GM12878 (cell line): ENCODE measurements at regions not wholly inside any gene's neighbourhood (a gene's known extent, or its start where the extent isn't known, plus 50 kb on each side); places are given as distances from the start of the nearest gene placed in this dataset.

Experiments used
- ATAC-seq: fragments of 200-7000 bp; cut with Tn5 transposase; 3 replicates; pipeline ENCODE4 v1.9.1; 2020; ENCODE audit warnings: mild to moderate bottlenecking, moderate library complexity
- BruUV-seq: library from RNA; stranded (reverse); fragments of 400-500 nt; replicated peaks from 2 replicates; lab custom pipeline; 2021; lab: Mats Ljungman, UMichigan
- CTCF ChIA-PET: fragments of 300-600 bp; sonication (Branson Sonifier 250); formaldehyde crosslinking; extraction: SDS; loops from one replicate; lab custom pipeline; 2021; ENCODE audit warnings: inconsistent platforms; lab: Yijun Ruan, JAX
- POLR2A ChIA-PET: fragments of 350-600 bp; formaldehyde crosslinking; extraction: SDS; loops from one replicate; lab custom pipeline; 2021; ENCODE audit warnings: inconsistent platforms; lab: Charles Lee
- RAD21 ChIA-PET: fragments of 300-600 bp; sonication (Branson Sonifier 250); formaldehyde crosslinking; loops from one replicate; lab custom pipeline; 2023; ENCODE audit warnings: antibody characterized with exemption; ENCODE audit not compliant: unreplicated experiment; lab: Charles Lee
- SMC1A ChIA-PET: fragments of 300-600 bp; sonication (Branson Sonifier 250); formaldehyde crosslinking; loops from one replicate; lab custom pipeline; 2023; ENCODE audit not compliant: unreplicated experiment, uncharacterized antibody; lab: Charles Lee
- DNase-seq: peaks from one replicate; pipeline ENCODE4 v3.0.0-alpha.2; 2011; ENCODE audit warnings: low read depth, low spot score
- FAIRE-seq: peaks from 3 replicates; lab custom pipeline; 2011; peaks lifted over from hg19 to GRCh38; lab: Jason Lieb, UNC
- H2AFZ ChIP-seq: 2 replicates; pipeline ENCODE4 v1.6.0; 2011; ENCODE audit warnings: low read depth, low read length, control low read depth; ENCODE audit not compliant: control insufficient read depth
- H3K27ac ChIP-seq: 2 replicates; pipeline ENCODE4 v1.5.1; 2011; ENCODE audit warnings: control low read depth; ENCODE audit not compliant: control insufficient read depth, insufficient read depth
- H3K27me3 ChIP-seq, 2 experiments: replicated peaks in 1 of 2; 2 replicates each; pipeline versions ENCODE4 v1.6.0 to v1.6.1; 2011; ENCODE audit warnings: low read length in 1 of 2; ENCODE audit not compliant: control insufficient read depth in 2 of 2, insufficient read depth in 2 of 2
- H3K36me3 ChIP-seq, 2 experiments: 2 replicates each; pipeline ENCODE4 v1.5.1; 2011; ENCODE audit warnings: low read length in 1 of 2; ENCODE audit not compliant: control insufficient read depth in 2 of 2, insufficient read depth in 2 of 2
- H3K4me1 ChIP-seq: 2 replicates; pipeline ENCODE4 v1.6.1; 2011; ENCODE audit warnings: mild to moderate bottlenecking, low read length, moderate library complexity, mixed read lengths; ENCODE audit not compliant: control insufficient read depth, insufficient read depth
- H3K4me2 ChIP-seq: 2 replicates; pipeline ENCODE4 v1.6.0; 2011; ENCODE audit warnings: control low read depth; ENCODE audit not compliant: control insufficient read depth, insufficient read depth
- H3K4me3 ChIP-seq: fragments of 200-600 bp; sonication (generic); 2 replicates; pipeline ENCODE4 v1.5.1; 2016
- H3K79me2 ChIP-seq: 2 replicates; pipeline ENCODE4 v1.6.0; 2011; ENCODE audit warnings: low read length; ENCODE audit not compliant: control insufficient read depth, insufficient read depth
- H3K9ac ChIP-seq: 2 replicates; pipeline ENCODE4 v1.8.0; 2011; ENCODE audit warnings: low read length, control low read depth, mixed read lengths; ENCODE audit not compliant: control insufficient read depth, insufficient read depth
- H3K9me3 ChIP-seq: replicated peaks from 3 replicates; pipeline ENCODE4 v1.5.1; 2011; ENCODE audit warnings: mild to moderate bottlenecking, low read length; ENCODE audit not compliant: control insufficient read depth, insufficient read depth
- H4K20me1 ChIP-seq: 2 replicates; pipeline ENCODE4 v1.6.0; 2011; ENCODE audit not compliant: control insufficient read depth, insufficient read depth
- CREB1 ChIP-seq: IDR thresholded peaks from 2 replicates; pipeline ENCODE4 v1.6.1; 2012; ENCODE audit warnings: low read depth, mild to moderate bottlenecking, inconsistent platforms
- CUX1 ChIP-seq: IDR thresholded peaks from 2 replicates; pipeline ENCODE4 v1.6.1; 2012; ENCODE audit warnings: improper control_type of control experiment, low read depth, low read length; ENCODE audit not compliant: insufficient replicate concordance
- E4F1 ChIP-seq: fragments of 450-650 bp; IDR thresholded peaks from 2 replicates; pipeline ENCODE4 v1.6.1; 2018; ENCODE audit warnings: borderline replicate concordance, mild to moderate bottlenecking; ENCODE audit not compliant: partially characterized antibody
- MTA3 ChIP-seq: IDR thresholded peaks from 2 replicates; pipeline ENCODE4 v1.6.1; 2012; ENCODE audit warnings: low read length, inconsistent platforms, borderline replicate concordance
- PBX3 ChIP-seq: IDR thresholded peaks from 2 replicates; pipeline ENCODE4 v1.6.1; 2011; ENCODE audit warnings: mild to moderate bottlenecking, low read depth, low read length, moderate library complexity; ENCODE audit not compliant: insufficient replicate concordance
- RFX5 ChIP-seq: IDR thresholded peaks from 2 replicates; pipeline ENCODE4 v1.6.1; 2011; ENCODE audit warnings: low read depth, low read length, improper control_type of control experiment
- TARDBP ChIP-seq: IDR thresholded peaks from 2 replicates; pipeline ENCODE4 v1.6.1; 2016; ENCODE audit warnings: borderline replicate concordance
- ZSCAN29 ChIP-seq: fragments of 450-650 bp; IDR thresholded peaks from 2 replicates; pipeline ENCODE4 v1.6.1; 2017; ENCODE audit warnings: mild to moderate bottlenecking, moderate library complexity
- WGBS: methylation state at CpG from one replicate; pipeline ENCODE4 v1.1.6; 2016; ENCODE audit warnings: low lambda C conversion rate; ENCODE audit not compliant: insufficient replicate concordance, insufficient coverage; ENCODE audit errors: missing lambda C conversion rate; 5-methylcytosine and 5-hydroxymethylcytosine counted together
- in situ Hi-C: fragments of 300-500 bp; cut with MboI; formaldehyde crosslinking; loops from 9 replicates; pipeline ENCODE4 v1.14.3; 2018; ENCODE audit warnings: mixed read lengths
- intact Hi-C: fragments of 100-400 bp; cut with micrococcal nuclease; formaldehyde crosslinking; loops from one replicate; pipeline ENCODE4 v1.14.2; 2022; ENCODE audit not compliant: unreplicated experiment

- Histone ChIP-seq H4K20me1 (no peaks in the 10 kb centered on the region), H3K9me3 (no peaks in the 10 kb centered on the region; the same call in 2 of the 3 replicates), H3K4me3 (no peak overlapping the region), H3K79me2 (no peaks in the 10 kb centered on the region), H3K9ac (no peak overlapping the region), H3K27me3 (peaks cover 0 to 2% of the 10 kb centered on the region in 2 experiments; a peak in 2 of 4 replicates), H3K4me2 (no peak overlapping the region), H2AFZ (no peak overlapping the region), H3K27ac (no peak overlapping the region), H3K36me3 (no peaks in the 10 kb centered on the region), H3K4me1 (no peaks in the 10 kb centered on the region)
- WGBS = 28% methylated on average over 10 of the region's 10 CpGs
- ChIA-PET POLR2A (no interaction called here), SMC1A (no interaction called here), RAD21 (no interaction called here), CTCF (interaction anchor here (0.5 kb wide), 1 partner anchor 1020 kb away, joined by 3 read pairs; no protein-coding TSS in a partner anchor)
- DNase-seq (no peak), ATAC-seq (no peak), FAIRE-seq (no peak)
- TF ChIP-seq TARDBP = no peak
- TF ChIP-seq PBX3 = no peak
- TF ChIP-seq MTA3 = no peak
- TF ChIP-seq RFX5 = no peak
- TF ChIP-seq CUX1 = no peak
- no peak for TF ChIP-seq E4F1
- no peak for TF ChIP-seq ZSCAN29
- no peak for TF ChIP-seq CREB1
- no TSS peak for BruUV-seq
- intact Hi-C loops = no loop called here
- in situ Hi-C loops = no loop called here
Measured at GRCh38 chr10:118963341-118963740, 66.2 kb upstream of the NANOS1 start.
